ENCODE measurements at regions not wholly inside any gene's neighbourhood (a gene's known extent, or its start where the extent isn't known, plus 50 kb on each side); places are given as distances from the start of the nearest gene placed in this dataset.
"Not testable (repeated sequence)": the region's sequence is repeated elsewhere in the genome, so short reads cannot be mapped to it uniquely, and the experiment has no call there.

- H3K18ac ChIP-seq (ENCODE audit: extremely low read depth, low read length) = no peak overlapping the region
- no peak overlapping the region for H3K4ac ChIP-seq (replicated peaks; ENCODE audit: insufficient read length, low read depth, low read length)
- H2AK5ac ChIP-seq (ENCODE audit: low read depth, low read length) = no peak overlapping the region
- no peak overlapping the region for H3K56ac ChIP-seq (replicated peaks; ENCODE audit: insufficient read length, low read depth, low read length)
- no peak overlapping the region for H2BK5ac ChIP-seq (ENCODE audit: low read depth, low read length)
- ChIA-PET CTCF (ENCODE audit: partially characterized antibody) (no interaction called here), POLR2A (ENCODE audit: partially characterized antibody) (no interaction called here)
- H4K91ac ChIP-seq (replicated peaks; ENCODE audit: insufficient read length, low read length) = no peak overlapping the region
- H3K4me1 ChIP-seq (replicated peaks in 1 of 4; ENCODE audit: control insufficient read depth in 3 of 4, insufficient read depth in 4 of 4, low read length in 3 of 4) = no peaks in the 10 kb centered on the region
- FAIRE-seq = no peak
- H3K23ac ChIP-seq (ENCODE audit: insufficient read length) = no peak overlapping the region
- no peak overlapping the region for H3K27ac ChIP-seq (ENCODE audit: low read depth, low read length)
- H3K14ac ChIP-seq (ENCODE audit: insufficient read length) = no peak overlapping the region
- no peak overlapping the region for H2BK120ac ChIP-seq (replicated peaks; ENCODE audit: low read depth, low read length)
- no peaks in the 10 kb centered on the region for H4K20me1 ChIP-seq (replicated peaks in 1 of 2; ENCODE audit: control insufficient read depth in 1 of 2, insufficient read depth in 2 of 2, low read length in 2 of 2)
- no peaks in the 10 kb centered on the region for H3K27me3 ChIP-seq (replicated peaks in 1 of 4; ENCODE audit: control insufficient read depth in 3 of 4, extremely low read depth in 1 of 4, insufficient read depth in 3 of 4, low read length in 3 of 4)
- no peak overlapping the region for H2BK12ac ChIP-seq (ENCODE audit: low read depth, low read length)
- no peak overlapping the region for H2BK20ac ChIP-seq (ENCODE audit: low read length)
- no peaks in the 10 kb centered on the region for H3K79me2 ChIP-seq (ENCODE audit: control insufficient read depth in 1 of 2, insufficient read depth in 2 of 2, low read length in 2 of 2)
- H2AFZ ChIP-seq (ENCODE audit: low read length) = no peak overlapping the region
- H3K9ac ChIP-seq (replicated peaks in 1 of 4; ENCODE audit: extremely low read depth in 1 of 4, low read depth in 3 of 4, low read length in 3 of 4) = no peak overlapping the region
- no peak for DNase-seq (ENCODE audit: low read depth in 1 of 2, low spot score in 2 of 2)
- H3K9me3 ChIP-seq (ENCODE audit: insufficient read depth in 2 of 2, low read depth in 1 of 2, low read length in 1 of 2) = no peaks in the 10 kb centered on the region
- no peaks in the 10 kb centered on the region for H3K36me3 ChIP-seq (ENCODE audit: control insufficient read depth in 2 of 4, insufficient read depth in 4 of 4, low read length in 3 of 4)
- H4K8ac ChIP-seq (ENCODE audit: extremely low read depth, insufficient read depth, low read length) = no peak overlapping the region
- H2BK15ac ChIP-seq (ENCODE audit: low read length) = no peak overlapping the region
- no peak overlapping the region for H3K4me2 ChIP-seq (ENCODE audit: insufficient read depth in 1 of 2, low read depth in 2 of 2, low read length in 2 of 2)
- H3K4me3 ChIP-seq (ENCODE audit: extremely low read depth in 1 of 4, insufficient read depth in 2 of 4, low read depth in 3 of 4, low read length in 4 of 4) = no peak overlapping the region
- no peaks in the 10 kb centered on the region for H3K23me2 ChIP-seq (ENCODE audit: low read depth, low read length)
- TF ChIP-seq JUND (IDR thresholded peaks at IDR 0.05; ENCODE audit: low read length) (no peak), CREB1 (IDR thresholded peaks at IDR 0.05) (no peak)
- H4K5ac ChIP-seq (ENCODE audit: insufficient read length, low read depth, low read length) = no peak overlapping the region
- no peaks in the 10 kb centered on the region for H3K79me1 ChIP-seq (ENCODE audit: low read depth, low read length)
Measured at GRCh38 chr3:104040896-104041295, 1325.8 kb upstream of the ALCAM start.

GRCh38 chr3:104043001-104043543 is 1323.6 kb upstream of the ALCAM start:
- H3K18ac ChIP-seq (ENCODE audit: extremely low read depth, low read length); H4K20me1 ChIP-seq (replicated peaks in 1 of 2; ENCODE audit: control insufficient read depth in 1 of 2, insufficient read depth in 2 of 2, low read length in 2 of 2); H3K4ac ChIP-seq (replicated peaks; ENCODE audit: insufficient read length, low read depth, low read length); H2BK20ac ChIP-seq (ENCODE audit: low read length); H3K4me2 ChIP-seq (ENCODE audit: insufficient read depth in 1 of 2, low read depth in 2 of 2, low read length in 2 of 2); POLR2A ChIA-PET (ENCODE audit: partially characterized antibody); FAIRE-seq; H2BK12ac ChIP-seq (ENCODE audit: low read depth, low read length); H3K4me1 ChIP-seq (replicated peaks in 1 of 4; ENCODE audit: control insufficient read depth in 3 of 4, insufficient read depth in 4 of 4, low read length in 3 of 4); H3K23me2 ChIP-seq (ENCODE audit: low read depth, low read length); H3K79me2 ChIP-seq (ENCODE audit: control insufficient read depth in 1 of 2, insufficient read depth in 2 of 2, low read length in 2 of 2); H2BK120ac ChIP-seq (replicated peaks; ENCODE audit: low read depth, low read length); H3K9me3 ChIP-seq (ENCODE audit: insufficient read depth in 2 of 2, low read depth in 1 of 2, low read length in 1 of 2); H3K79me1 ChIP-seq (ENCODE audit: low read depth, low read length); H2AK5ac ChIP-seq (ENCODE audit: low read depth, low read length); H2AFZ ChIP-seq (ENCODE audit: low read length); H4K5ac ChIP-seq (ENCODE audit: insufficient read length, low read depth, low read length); H3K36me3 ChIP-seq (ENCODE audit: control insufficient read depth in 2 of 4, insufficient read depth in 4 of 4, low read length in 3 of 4); H3K4me3 ChIP-seq (ENCODE audit: extremely low read depth in 1 of 4, insufficient read depth in 2 of 4, low read depth in 3 of 4, low read length in 4 of 4); H3K27ac ChIP-seq (ENCODE audit: low read depth, low read length); H3K14ac ChIP-seq (ENCODE audit: insufficient read length); H2BK15ac ChIP-seq (ENCODE audit: low read length); DNase-seq (ENCODE audit: low read depth in 1 of 2, low spot score in 2 of 2); H3K27me3 ChIP-seq (replicated peaks in 1 of 4; ENCODE audit: control insufficient read depth in 3 of 4, extremely low read depth in 1 of 4, insufficient read depth in 3 of 4, low read length in 3 of 4); H3K56ac ChIP-seq (replicated peaks; ENCODE audit: insufficient read length, low read depth, low read length); H4K8ac ChIP-seq (ENCODE audit: extremely low read depth, insufficient read depth, low read length); CTCF ChIA-PET (ENCODE audit: partially characterized antibody); H4K91ac ChIP-seq (replicated peaks; ENCODE audit: insufficient read length, low read length); H2BK5ac ChIP-seq (ENCODE audit: low read depth, low read length); H3K23ac ChIP-seq (ENCODE audit: insufficient read length); H3K9ac ChIP-seq (replicated peaks in 1 of 4; ENCODE audit: extremely low read depth in 1 of 4, low read depth in 3 of 4, low read length in 3 of 4): not testable (repeated sequence)
- 89% methylated on average over 5 of the region's 5 CpGs; no CpG with 5 or more reads in 1 of the 2 experiments for WGBS, 2 experiments (ENCODE audit: extremely low coverage in 1 of 2, insufficient coverage in 1 of 2, insufficient read length in 1 of 2, insufficient replicate concordance in 2 of 2, low coverage in 1 of 2, low lambda C conversion rate in 2 of 2, missing lambda C conversion rate in 1 of 2)
